Retinal pigment epithelial cell (primary cell): ENCODE measurements at regions not wholly inside any gene's neighbourhood (a gene's known extent, or its start where the extent isn't known, plus 50 kb on each side); places are given as distances from the start of the nearest gene placed in this dataset.

Experiments used
- DNase-seq: peaks from one replicate; pipeline ENCODE4 v3.0.0-alpha.2; 2010; ENCODE audit warnings: low read depth
- H3K4me3 ChIP-seq: 2 replicates; pipeline ENCODE4 v1.5.1; 2011; ENCODE audit warnings: mild to moderate bottlenecking, low read length, control low read depth, moderate library complexity
- TF ChIP-seq, protein P1 (sequence below): conservative IDR thresholded peaks from 2 replicates; pipeline ENCODE4 v1.5.1; 2011; ENCODE audit warnings: low read depth, low read length, control low read depth, inconsistent platforms

DNA sequence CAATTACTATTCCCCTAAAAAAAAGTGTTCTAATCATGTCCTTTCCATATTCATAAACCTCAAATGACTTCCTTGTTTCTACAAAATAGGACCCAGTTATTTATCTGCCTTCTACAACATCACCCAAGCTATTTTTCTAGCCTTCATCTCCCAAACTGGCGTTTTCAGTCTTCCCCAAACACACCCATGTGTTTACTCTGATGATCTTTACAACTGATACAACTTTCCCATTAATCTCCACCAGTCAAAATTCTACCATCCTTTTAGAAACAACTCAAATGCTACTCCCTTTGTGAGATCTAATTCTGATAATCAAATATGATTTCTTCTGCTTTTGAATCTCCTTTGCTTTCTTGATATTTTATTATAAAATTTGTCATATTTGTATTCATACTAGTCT is 114.5 kb downstream of the DUSP6 start:
- TF ChIP-seq, protein P1, sequence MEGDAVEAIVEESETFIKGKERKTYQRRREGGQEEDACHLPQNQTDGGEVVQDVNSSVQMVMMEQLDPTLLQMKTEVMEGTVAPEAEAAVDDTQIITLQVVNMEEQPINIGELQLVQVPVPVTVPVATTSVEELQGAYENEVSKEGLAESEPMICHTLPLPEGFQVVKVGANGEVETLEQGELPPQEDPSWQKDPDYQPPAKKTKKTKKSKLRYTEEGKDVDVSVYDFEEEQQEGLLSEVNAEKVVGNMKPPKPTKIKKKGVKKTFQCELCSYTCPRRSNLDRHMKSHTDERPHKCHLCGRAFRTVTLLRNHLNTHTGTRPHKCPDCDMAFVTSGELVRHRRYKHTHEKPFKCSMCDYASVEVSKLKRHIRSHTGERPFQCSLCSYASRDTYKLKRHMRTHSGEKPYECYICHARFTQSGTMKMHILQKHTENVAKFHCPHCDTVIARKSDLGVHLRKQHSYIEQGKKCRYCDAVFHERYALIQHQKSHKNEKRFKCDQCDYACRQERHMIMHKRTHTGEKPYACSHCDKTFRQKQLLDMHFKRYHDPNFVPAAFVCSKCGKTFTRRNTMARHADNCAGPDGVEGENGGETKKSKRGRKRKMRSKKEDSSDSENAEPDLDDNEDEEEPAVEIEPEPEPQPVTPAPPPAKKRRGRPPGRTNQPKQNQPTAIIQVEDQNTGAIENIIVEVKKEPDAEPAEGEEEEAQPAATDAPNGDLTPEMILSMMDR = no peak
- no peak for DNase-seq
- no peak overlapping the region for H3K4me3 ChIP-seq

DNA sequence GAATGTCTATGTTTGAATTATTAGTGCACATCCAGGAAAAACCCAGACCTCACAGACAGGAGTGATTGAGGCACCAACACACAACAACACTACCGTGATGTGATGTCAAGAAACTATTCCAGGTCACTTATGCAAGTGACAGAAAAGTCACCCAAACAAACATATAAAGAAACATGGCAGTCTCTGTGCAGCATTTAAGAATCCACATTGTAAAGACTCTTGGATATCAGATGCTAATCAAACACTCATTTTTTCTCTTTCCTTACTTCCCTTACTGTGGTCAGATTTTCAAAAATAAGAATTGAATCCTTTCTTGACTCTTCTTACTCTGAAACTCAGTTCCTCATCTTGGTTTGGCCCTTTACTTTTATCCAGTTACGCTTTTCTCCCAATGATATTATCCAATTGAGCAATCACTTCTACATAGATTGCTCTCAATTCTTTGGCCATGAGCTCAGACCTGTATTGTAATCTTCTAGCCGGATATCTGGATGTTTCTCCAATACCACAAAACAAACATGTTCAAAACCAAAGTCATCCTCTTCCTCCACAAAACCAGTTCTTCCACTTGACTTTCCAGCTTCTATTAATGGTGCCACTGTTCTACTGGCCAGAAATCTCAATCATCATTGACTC is 115.4 kb downstream of the DUSP6 start:
- TF ChIP-seq, protein P1 = no peak
- H3K4me3 ChIP-seq = no peak overlapping the region
- no peak for DNase-seq

DNA sequence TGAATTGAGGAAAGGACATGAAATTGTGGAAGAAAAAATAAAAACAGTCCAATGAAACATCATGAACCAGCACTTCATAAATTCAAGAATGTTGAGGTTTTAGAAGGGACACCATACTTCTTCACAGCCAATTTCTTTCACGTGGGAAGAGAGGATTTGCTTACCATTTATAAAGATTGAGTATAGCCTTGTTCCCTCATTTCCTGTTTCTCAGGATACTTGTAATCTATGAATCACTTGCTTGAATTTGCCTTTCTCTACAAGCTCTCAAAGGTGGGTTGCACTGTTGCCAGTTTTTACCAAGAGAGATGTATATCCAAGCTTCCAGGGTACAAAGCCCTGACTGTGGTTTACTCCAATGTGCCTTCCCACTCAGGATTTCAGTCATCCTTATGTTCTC is 116.1 kb downstream of the DUSP6 start:
- H3K4me3 ChIP-seq = no peak overlapping the region
- no peak for DNase-seq
- TF ChIP-seq, protein P1 = no peak

DNA sequence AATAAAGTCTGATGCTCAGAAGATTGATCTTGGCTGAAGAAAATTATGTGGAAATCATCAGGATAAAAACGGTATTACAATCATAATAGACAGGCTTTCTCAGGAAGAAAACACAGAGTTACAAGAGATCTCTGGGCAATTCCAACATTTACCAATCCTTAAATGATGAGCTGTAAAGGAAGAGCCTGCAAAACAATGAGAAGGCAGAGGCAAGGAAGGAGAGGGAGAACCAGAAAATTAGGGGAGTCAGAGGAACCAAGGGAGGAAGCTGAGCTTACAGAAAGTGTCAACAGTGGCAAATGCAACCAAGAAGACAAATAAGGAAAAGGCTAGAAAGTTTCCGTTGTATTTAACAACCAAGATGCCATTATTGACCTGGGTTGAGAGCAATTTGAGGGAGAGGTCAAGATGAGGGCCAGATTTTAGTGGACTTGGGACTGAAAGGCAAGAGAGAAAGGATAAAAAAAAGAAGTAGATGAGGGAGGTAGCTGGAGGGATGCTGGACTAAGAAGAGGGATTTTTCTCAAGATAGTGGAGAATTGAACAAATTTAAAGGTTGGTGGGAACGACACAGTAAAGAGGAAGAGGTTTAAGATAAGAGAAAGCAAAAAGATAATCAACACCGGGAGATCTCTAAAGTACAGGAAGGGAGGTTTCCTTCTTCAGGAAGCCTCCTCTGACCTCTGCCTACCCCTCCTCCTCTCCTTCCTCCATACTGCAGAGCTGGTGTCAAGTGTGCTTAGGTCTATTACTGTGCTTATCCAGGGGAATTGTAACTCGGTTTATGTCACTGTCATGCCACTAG is 116.9 kb downstream of the DUSP6 start:
- no peak for DNase-seq
- no peak overlapping the region for H3K4me3 ChIP-seq
- TF ChIP-seq, protein P1 = no peak

DNA sequence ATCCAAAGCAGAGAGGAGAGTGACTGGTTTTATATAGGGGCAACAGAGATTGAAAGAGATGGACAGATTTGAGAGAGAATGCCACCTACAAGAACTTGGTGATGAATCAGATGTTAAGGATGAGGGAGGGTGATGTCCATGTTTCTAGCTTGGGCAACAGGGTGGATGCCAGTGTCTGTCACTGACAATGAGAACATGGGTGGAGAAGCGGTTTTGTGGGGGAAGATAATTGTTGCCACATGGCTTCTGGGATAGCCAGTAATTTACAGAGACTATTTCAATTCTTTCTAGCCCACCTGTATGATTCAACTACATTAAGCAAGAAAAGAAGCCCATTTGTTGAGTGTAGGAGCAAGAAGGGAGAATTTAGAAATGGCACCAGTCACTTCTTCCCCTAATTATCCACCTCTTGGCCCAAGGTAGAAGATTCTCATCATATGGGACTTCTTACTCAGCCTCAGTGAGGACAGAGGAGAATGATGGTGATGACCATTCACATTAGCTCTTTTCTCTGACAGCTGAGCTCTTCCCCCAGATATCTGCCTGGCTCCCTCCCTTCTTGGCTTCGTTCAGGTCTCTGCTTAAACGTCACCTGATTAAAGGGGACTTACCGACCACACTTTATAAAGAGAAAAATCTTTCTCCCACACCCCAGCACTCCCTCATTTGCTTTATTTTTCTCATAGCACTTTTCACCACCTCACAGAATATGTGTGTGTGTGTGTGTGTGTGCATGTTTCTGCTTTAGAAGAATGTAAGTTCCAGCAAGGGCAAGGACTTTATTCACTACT is 117.8 kb downstream of the DUSP6 start:
- TF ChIP-seq, protein P1 = no peak
- DNase-seq = no peak
- no peak overlapping the region for H3K4me3 ChIP-seq

DNA sequence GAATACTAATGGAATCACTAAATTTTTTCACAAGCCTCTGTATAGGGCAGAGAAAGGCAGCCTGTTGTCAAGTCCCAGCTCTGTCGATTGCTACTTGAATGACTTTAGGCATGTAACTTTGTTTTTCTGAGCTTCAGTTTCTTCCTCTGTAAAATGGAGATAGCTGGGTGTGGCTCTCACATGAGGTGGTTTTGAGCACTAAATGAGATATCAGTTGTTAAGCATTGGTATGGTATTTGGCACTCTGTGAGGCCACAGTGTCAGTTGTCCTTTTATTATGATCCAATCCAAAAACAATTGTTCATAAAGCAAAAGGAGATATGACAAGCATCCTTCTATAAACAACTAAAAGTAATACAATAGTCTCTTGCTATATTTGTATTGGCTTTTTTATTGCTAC is 120.6 kb downstream of the DUSP6 start:
- no peak overlapping the region for H3K4me3 ChIP-seq
- DNase-seq = no peak
- TF ChIP-seq, protein P1 = no peak
